GM18520 (cell line): ENCODE measurements at regions not wholly inside any gene's neighbourhood (a gene's known extent, or its start where the extent isn't known, plus 50 kb on each side); places are given as distances from the start of the nearest gene placed in this dataset.

Experiments used
- ATAC-seq: cut with Tn5 transposase; IDR thresholded peaks from one replicate; pipeline ENCODE4 v1.9.1; 2021; ENCODE audit not compliant: unreplicated experiment

GRCh38 chr2:105596411-105596921, 148.2 kb upstream of the NCK2 start:
- no peak for ATAC-seq

DNA sequence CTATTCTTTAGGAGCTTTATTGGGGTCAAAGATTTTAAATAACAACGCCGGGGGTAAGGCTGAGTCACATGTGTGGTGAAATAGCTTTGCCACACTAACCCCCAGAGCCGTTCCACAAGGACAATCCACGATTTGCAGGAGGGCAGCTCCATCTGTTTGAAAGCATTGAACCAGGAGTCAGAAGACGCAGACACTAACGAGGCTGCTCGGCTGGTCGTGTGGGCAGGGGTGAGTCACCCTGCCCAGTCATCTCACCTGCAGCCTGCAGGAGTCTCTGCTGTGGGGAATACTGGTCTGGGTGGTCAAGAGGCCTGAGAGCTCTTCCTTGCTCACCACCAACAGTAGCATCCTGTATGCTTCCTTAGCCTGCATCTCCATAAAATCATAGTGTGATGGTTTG, 149.2 kb upstream of the NCK2 start:
- no peak for ATAC-seq

DNA sequence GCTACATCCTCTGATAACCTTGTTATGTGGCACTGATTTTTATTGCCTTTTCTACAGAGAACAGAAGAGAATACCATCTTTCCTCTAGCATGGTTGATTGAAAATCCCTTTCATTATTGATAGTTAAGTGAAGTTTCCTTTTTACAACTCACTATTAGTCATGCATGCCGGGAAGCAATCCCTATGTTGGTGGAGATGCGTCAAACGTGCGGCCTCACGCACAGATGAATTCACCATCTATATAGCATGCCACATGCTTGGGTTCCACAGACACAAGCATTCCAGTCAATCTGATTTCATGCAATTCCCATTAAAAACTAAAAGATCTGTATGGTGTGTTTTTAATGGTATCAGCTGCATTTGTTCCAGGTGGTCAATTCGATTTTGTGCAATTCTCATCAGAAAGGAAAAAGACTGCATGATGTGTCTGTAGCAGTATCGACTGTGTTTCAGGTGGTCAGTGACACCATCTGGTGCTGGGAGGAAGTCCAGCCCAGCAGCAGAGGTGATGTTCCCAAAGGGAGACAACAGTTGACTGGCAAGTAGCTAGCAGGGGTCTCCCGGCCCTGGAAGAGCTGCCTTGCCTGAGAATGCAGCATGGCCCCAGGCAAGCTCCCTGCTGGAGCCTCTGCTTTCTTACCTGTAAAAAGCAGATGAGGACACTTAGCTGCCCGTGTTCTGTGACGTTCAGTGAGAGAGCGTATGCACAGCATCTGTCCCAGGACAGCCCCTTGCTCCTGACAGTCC, 151.3 kb upstream of the NCK2 start:
- ATAC-seq = no peak

DNA sequence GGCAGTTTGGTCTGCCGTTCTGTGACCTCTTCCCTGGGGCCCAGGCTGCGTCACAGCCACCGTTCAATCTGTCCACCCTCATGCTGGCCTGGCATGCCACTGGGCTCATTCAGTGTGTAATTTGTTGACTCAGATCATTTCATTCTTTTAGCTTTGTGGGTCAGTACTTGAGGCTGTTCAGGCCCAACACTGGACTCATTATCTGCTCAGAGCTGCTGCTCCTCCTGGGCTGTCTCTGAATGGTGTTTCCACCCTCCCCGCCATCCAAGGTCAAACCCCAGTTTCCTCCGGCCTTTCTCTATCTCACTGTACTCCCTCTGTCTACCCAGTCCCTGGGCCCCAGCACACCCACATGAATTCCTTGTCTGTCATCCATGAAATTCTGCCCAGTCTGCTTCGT, 152.4 kb upstream of the NCK2 start:
- no peak for ATAC-seq

GRCh38 chr2:105590780-105591660, 153.7 kb upstream of the NCK2 start:
- ATAC-seq = no peak

GRCh38 chr2:105588581-105588980, 156.1 kb upstream of the NCK2 start:
- ATAC-seq = no peak

GRCh38 chr2:105587637-105588036, 157.1 kb upstream of the NCK2 start:
- no peak for ATAC-seq

- ATAC-seq = no peak
These were observed 160.2 kb upstream of the NCK2 start for GRCh38 chr2:105584435-105585010.

- ATAC-seq = no peak
These were observed 161.6 kb upstream of the NCK2 start for GRCh38 chr2:105582952-105583660.

DNA sequence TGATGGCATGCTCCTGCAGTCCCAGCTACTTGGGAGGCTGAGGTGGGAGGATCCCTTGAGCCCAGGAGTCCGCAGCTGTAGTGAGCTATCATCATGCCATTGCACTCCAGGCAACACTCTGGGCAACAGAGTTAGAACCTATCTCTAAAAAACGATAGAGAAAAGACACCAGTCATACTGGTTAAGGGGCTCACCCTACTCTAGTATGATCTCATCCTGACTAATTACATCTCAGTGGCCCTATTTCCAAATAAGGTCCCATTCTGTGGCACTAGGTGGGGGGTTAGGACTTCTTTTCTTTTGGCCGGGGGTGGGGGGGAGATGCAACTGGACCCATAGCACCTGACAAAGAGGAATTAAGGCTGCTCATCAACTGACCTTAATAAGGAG, 163.2 kb upstream of the NCK2 start:
- ATAC-seq = no peak

GRCh38 chr2:105580870-105581554, 163.7 kb upstream of the NCK2 start:
- ATAC-seq = no peak

DNA sequence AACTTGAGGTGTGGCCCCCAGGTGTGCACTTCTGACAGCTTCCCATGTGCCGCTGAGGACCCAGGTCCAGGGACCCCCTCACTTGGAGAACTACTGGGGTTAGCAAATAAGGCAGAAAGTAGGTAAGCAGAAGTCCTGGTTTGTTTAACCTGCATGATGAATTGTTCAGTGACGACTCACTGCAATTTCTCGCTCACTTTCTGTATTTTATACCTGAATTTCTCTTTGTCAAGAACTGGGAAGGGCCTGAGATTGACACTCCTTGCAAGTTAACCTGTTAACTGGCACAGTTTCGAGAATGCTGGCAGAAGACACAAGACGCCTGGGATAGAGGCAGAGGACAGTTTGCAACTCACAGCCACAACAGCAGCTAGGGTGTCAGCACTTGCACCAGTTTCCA, 164.5 kb upstream of the NCK2 start:
- no peak for ATAC-seq

DNA sequence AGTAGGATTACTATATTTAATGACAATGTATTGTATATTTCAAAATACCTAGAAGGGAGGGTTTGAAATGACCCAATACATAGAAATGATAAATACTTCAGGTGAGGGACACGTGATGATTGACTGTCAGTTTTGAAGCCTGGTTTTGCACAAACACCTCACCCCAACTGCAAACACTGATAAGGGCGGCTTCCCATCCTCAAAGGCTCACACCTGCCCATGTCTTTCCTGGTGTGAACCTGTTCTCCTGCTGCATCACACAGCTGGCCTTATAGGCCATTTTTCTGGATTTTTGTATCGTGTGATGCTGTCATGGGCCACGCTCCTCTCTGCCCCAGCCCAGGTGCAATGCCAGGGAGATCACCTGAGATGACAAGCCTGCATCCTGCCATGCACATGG, 166.5 kb upstream of the NCK2 start:
- no peak for ATAC-seq

- no peak for ATAC-seq
These were observed 166.9 kb upstream of the NCK2 start for GRCh38 chr2:105577762-105578161.

DNA sequence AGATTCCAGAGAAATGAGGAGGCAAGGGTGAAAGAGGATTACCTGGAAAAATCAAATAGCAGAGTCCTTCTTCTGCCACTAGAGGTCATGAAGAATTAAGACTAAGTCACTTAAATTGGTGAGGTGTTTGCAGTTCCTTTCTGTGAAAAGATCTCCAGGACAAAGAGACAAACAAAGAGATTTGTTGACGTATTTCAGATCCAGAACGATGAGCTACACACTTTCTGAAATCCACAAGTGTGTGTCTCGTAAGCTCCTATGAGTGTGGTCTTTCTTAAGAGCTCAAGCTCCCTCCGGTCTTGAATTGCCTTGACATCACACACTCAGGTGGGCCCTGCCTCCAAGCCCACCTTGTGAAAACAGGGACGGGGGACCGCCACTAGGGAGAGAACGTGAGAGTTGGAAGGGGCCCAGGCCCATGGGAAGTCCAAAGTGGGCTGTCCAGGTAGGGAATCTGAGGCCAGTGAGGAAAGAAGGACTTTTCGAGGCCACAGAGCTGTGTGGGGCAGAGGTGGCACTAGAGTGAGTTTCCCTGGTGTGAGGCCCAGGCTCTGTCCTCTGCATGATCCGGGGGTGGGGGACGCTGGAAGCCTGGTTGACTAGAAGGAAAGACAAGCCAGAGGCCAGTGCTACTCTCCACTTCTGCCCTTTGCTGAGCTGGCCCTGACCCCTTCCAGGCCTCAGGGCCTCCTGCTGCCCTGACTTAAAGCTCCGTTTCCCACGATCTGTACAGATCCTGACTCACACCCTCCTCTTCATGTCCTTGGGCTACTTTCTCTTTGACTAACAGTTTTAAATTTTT, 168.1 kb upstream of the NCK2 start:
- no peak for ATAC-seq

DNA sequence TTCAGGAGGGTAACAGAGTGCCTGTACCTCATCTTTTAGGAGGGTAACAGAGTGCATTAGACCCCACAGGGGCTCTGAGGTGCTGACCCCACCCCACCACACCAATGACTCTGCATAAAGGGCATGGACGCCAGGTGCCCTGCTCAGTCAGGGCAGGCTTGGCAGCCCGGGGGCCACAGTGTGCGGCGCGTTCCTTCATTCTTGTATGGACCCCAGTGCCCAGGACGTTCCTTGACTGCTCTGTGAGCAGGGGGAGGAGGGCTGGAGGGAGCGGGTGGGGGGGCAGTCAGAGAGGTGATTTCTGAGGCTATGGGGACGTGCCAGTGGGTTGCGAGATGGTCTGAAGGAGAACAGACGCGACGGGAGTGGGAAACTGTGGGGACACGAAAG, 168.7 kb upstream of the NCK2 start:
- no peak for ATAC-seq

GRCh38 chr2:105575499-105576025, 169.2 kb upstream of the NCK2 start:
- ATAC-seq = no peak

DNA sequence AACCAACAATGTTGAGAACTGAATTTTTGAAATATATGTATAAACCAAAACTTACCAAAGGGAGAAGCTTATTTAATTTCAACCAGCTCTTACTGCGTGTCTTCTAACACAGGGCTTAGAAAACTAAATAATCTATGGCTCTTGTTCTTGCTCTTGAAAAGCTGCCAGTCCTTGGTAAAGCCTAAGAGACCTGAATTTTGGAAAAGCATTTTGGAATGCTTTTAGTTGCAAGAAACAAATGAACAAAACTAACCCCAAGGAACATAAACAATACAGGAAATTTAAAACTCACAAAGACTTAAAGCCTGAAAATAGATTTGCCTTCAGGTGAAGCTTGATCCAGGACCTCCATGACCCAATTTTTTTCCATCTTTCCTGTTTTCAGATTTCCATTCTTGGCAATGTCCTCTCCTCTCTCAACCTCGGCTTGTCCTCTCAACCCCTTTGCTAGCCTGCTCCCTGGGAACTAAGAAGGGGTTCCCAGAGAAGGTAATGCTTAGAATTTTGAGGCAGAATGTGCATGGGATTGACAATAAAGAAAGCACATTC, 169.8 kb upstream of the NCK2 start:
- no peak for ATAC-seq

- ATAC-seq = no peak
These were observed 170.6 kb upstream of the NCK2 start for GRCh38 chr2:105573910-105574655.
